HPDE6-E6E7 (cell line): ENCODE measurements at regions not wholly inside any gene's neighbourhood (a gene's known extent, or its start where the extent isn't known, plus 50 kb on each side); places are given as distances from the start of the nearest gene placed in this dataset.

Source experiments
- DNase-seq: peaks from one replicate; pipeline ENCODE4 v3.0.0; 2011; ENCODE audit warnings: missing footprints; ENCODE audit errors: extremely low spot score

GRCh38 chr15:95365511-95366107, 964.9 kb upstream of the NR2F2 start:
- no peak for DNase-seq

- no peak for DNase-seq
Observed at GRCh38 chr15:95368191-95368590, 962.3 kb upstream of the NR2F2 start.

- DNase-seq = no peak
Observed at GRCh38 chr15:95368755-95369601, 961.5 kb upstream of the NR2F2 start.

- DNase-seq = no peak
Observed at GRCh38 chr15:95370291-95370690, 960.2 kb upstream of the NR2F2 start.

- DNase-seq = no peak
Observed at GRCh38 chr15:95371664-95372063, 958.8 kb upstream of the NR2F2 start.

GRCh38 chr15:95375281-95375680, 955.2 kb upstream of the NR2F2 start:
- no peak for DNase-seq

GRCh38 chr15:95377258-95377852, 953.1 kb upstream of the NR2F2 start:
- DNase-seq = no peak

GRCh38 chr15:95394186-95395067, 936.1 kb upstream of the NR2F2 start:
- no peak for DNase-seq

GRCh38 chr15:95400428-95400827, 930.1 kb upstream of the NR2F2 start:
- no peak for DNase-seq

- no peak for DNase-seq
Observed at GRCh38 chr15:95401587-95401986, 928.9 kb upstream of the NR2F2 start.

- DNase-seq = no peak
Observed at GRCh38 chr15:95405447-95405846, 925.1 kb upstream of the NR2F2 start.

GRCh38 chr15:95407534-95407933, 923.0 kb upstream of the NR2F2 start:
- DNase-seq = no peak

- no peak for DNase-seq
Observed at GRCh38 chr15:95409211-95409610, 921.3 kb upstream of the NR2F2 start.

- DNase-seq = no peak
Observed at GRCh38 chr15:95409626-95410310, 920.7 kb upstream of the NR2F2 start.

GRCh38 chr15:95410757-95411156, 919.7 kb upstream of the NR2F2 start:
- DNase-seq = no peak

GRCh38 chr15:95416576-95416975, 913.9 kb upstream of the NR2F2 start:
- no peak for DNase-seq

GRCh38 chr15:95417761-95418160, 912.7 kb upstream of the NR2F2 start:
- no peak for DNase-seq

GRCh38 chr15:95422255-95422654, 908.2 kb upstream of the NR2F2 start:
- DNase-seq = no peak

GRCh38 chr15:95425859-95426258, 904.6 kb upstream of the NR2F2 start:
- no peak for DNase-seq

- DNase-seq = no peak
Observed at GRCh38 chr15:95429345-95429744, 901.2 kb upstream of the NR2F2 start.

- no peak for DNase-seq
Observed at GRCh38 chr15:95431518-95431917, 899.0 kb upstream of the NR2F2 start.
